Endothelial cell of umbilical vein (primary cell): ENCODE measurements at regions not wholly inside any gene's neighbourhood (a gene's known extent, or its start where the extent isn't known, plus 50 kb on each side); places are given as distances from the start of the nearest gene placed in this dataset.
"Not testable (repeated sequence)": the region's sequence is repeated elsewhere in the genome, so short reads cannot be mapped to it uniquely, and the experiment has no call there.

Experiments used
- CTCF ChIP-seq, 2 donors: IDR thresholded peaks; 1 replicate in 1 of 2; 2 replicates in 1 of 2; pipeline ENCODE4 v1.5.1; 2011; ENCODE audit warnings: low read length in 2 of 2, mild to moderate bottlenecking in 2 of 2, moderate library complexity in 2 of 2, control low read depth in 1 of 2, inconsistent platforms in 1 of 2, low read depth in 1 of 2; ENCODE audit not compliant: insufficient read depth in 1 of 2; ENCODE audit errors: extremely low read depth in 1 of 2
- EZH2 ChIP-seq: IDR thresholded peaks from 2 replicates; pipeline ENCODE4 v1.6.1; 2012; ENCODE audit warnings: borderline replicate concordance, low read depth, mild to moderate bottlenecking, moderate library complexity, low read length, inconsistent platforms; ENCODE audit not compliant: severe bottlenecking
- FOS ChIP-seq: IDR thresholded peaks from 2 replicates; pipeline ENCODE4 v1.6.1; 2011; ENCODE audit warnings: mild to moderate bottlenecking, low read length, moderate library complexity, borderline replicate concordance; ENCODE audit not compliant: insufficient read depth
- GATA2 ChIP-seq: IDR thresholded peaks from 2 replicates; pipeline ENCODE4 v1.7.0; 2011; ENCODE audit warnings: low read depth, mild to moderate bottlenecking, moderate library complexity, mixed read lengths, low read length; ENCODE audit not compliant: insufficient read length, insufficient read depth
- JUN ChIP-seq: IDR thresholded peaks from 2 replicates; pipeline ENCODE4 v1.6.1; 2011; ENCODE audit warnings: borderline replicate concordance, low read depth; ENCODE audit not compliant: insufficient read length, insufficient read depth
- MYC ChIP-seq: IDR thresholded peaks from one replicate; pipeline ENCODE4 v1.6.1; 2011; ENCODE audit warnings: mild to moderate bottlenecking, low read depth, low read length
- POLR2A ChIP-seq: IDR thresholded peaks from 2 replicates; pipeline ENCODE4 v1.6.1; 2012; ENCODE audit warnings: low read depth, mild to moderate bottlenecking, control low read depth, low read length
- POLR2AphosphoS5 ChIP-seq: IDR thresholded peaks from 2 replicates; pipeline ENCODE4 v1.6.1; 2012; ENCODE audit warnings: low read depth, mild to moderate bottlenecking, control low read depth, low read length, moderate library complexity; ENCODE audit not compliant: insufficient read depth
- TF ChIP-seq, protein P1 (sequence below): IDR thresholded peaks from 2 replicates; pipeline ENCODE4 v1.6.1; 2011; ENCODE audit not compliant: insufficient read depth, insufficient read length

GRCh38 chr15:77936567-77936966 is 140.9 kb downstream of the TBC1D2B start:
- TF ChIP-seq, protein P1, sequence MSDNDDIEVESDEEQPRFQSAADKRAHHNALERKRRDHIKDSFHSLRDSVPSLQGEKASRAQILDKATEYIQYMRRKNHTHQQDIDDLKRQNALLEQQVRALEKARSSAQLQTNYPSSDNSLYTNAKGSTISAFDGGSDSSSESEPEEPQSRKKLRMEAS = not testable (repeated sequence)
- not testable (repeated sequence) for TF ChIP-seq CTCF (IDR thresholded peaks at IDR 0.05; ENCODE audit: extremely low read depth in 1 of 2, insufficient read depth in 1 of 2, low read depth in 1 of 2, low read length in 2 of 2); POLR2A; MYC; POLR2AphosphoS5; EZH2; GATA2; FOS; JUN
